ENCODE measurements at regions not wholly inside any gene's neighbourhood (a gene's known extent, or its start where the extent isn't known, plus 50 kb on each side); places are given as distances from the start of the nearest gene placed in this dataset.

DNA sequence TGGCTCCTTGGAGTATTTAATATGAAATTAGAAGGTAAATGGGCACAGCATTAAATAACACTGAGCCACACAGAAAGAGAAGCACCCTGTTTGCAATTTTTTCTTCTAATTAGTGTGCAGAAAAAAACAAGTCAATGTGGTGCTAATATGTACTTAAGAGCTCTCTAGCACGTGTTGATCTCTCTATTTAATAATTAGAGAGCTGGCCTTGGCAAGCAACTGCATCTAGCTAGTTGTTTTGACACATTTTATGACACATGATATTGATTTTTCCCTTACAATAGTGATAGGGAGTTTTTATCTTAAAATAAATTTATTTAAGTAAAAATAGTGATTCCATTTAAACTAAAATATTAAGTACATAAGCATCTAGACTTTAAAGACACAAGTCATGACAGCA lies 54.5 kb upstream of the NUDT12 start:
- DNase-seq: no peak
- TF ChIP-seq, protein P1, sequence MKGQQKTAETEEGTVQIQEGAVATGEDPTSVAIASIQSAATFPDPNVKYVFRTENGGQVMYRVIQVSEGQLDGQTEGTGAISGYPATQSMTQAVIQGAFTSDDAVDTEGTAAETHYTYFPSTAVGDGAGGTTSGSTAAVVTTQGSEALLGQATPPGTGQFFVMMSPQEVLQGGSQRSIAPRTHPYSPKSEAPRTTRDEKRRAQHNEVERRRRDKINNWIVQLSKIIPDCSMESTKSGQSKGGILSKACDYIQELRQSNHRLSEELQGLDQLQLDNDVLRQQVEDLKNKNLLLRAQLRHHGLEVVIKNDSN (IDR thresholded peaks at IDR 0.05; ENCODE audit: borderline replicate concordance, low read depth): no peak
- TF ChIP-seq ZBTB33 (IDR thresholded peaks at IDR 0.05; ENCODE audit: borderline replicate concordance, low read depth) (no peak), RXRA (IDR thresholded peaks at IDR 0.05; ENCODE audit: borderline replicate concordance, low read depth) (no peak), TAF1 (IDR thresholded peaks at IDR 0.05; ENCODE audit: borderline replicate concordance, low read depth, low read length) (no peak), FOXJ3 (CRISPR knock-in tag; IDR thresholded peaks at IDR 0.05) (no peak), SIN3A (IDR thresholded peaks at IDR 0.05; ENCODE audit: borderline replicate concordance, low read depth, low read length) (no peak), NFIC (IDR thresholded peaks at IDR 0.05; ENCODE audit: borderline replicate concordance) (no peak), PBX3 (IDR thresholded peaks at IDR 0.05) (no peak), RFX5 (IDR thresholded peaks at IDR 0.05; ENCODE audit: low read length) (no peak), GABPA (IDR thresholded peaks at IDR 0.05; ENCODE audit: low read depth) (no peak), FOXM1 (IDR thresholded peaks at IDR 0.05; ENCODE audit: low read depth) (no peak), JUND (IDR thresholded peaks at IDR 0.05) (no peak)
- Histone ChIP-seq H4K20me1 (ENCODE audit: insufficient read depth) (no peaks in the 10 kb centered on the region), H3K27ac (ENCODE audit: low read depth in 2 of 2, low read length in 1 of 2) (no peak overlapping the region), H3K36me3 (replicated peaks in 1 of 2; ENCODE audit: control insufficient read depth in 1 of 2, insufficient read depth in 2 of 2, low read length in 1 of 2) (no peaks in the 10 kb centered on the region), H3K9me2 (no peaks in the 10 kb centered on the region), H3K79me2 (ENCODE audit: insufficient read depth) (no peaks in the 10 kb centered on the region), H3K4me1 (ENCODE audit: control insufficient read depth in 1 of 2, insufficient read depth in 2 of 2, low read depth in 1 of 2, low read length in 1 of 2) (no peaks in the 10 kb centered on the region; a peak in 1 of 4 replicates), H3K9ac (no peak overlapping the region), H2AFZ (ENCODE audit: low read depth) (no peak overlapping the region), H3F3A (replicated peaks; ENCODE audit: insufficient read depth) (no peaks in the 10 kb centered on the region), H3K9me3 (no peaks in the 10 kb centered on the region), H3K27me3 (ENCODE audit: insufficient read depth) (no peaks in the 10 kb centered on the region), H3K4me3 (ENCODE audit: low read depth in 2 of 2, low read length in 1 of 2) (no peak overlapping the region), H3K4me2 (no peak overlapping the region)
- 30% methylated on average over 1 of the region's 1 CpG for WGBS (ENCODE audit: low lambda C conversion rate)
- CTCF ChIA-PET: interaction anchor here (1.0 kb wide), 1 partner anchor 10 kb away, joined by 4 read pairs; no protein-coding TSS in a partner anchor
- POLR2A ChIA-PET: no interaction called here

DNA sequence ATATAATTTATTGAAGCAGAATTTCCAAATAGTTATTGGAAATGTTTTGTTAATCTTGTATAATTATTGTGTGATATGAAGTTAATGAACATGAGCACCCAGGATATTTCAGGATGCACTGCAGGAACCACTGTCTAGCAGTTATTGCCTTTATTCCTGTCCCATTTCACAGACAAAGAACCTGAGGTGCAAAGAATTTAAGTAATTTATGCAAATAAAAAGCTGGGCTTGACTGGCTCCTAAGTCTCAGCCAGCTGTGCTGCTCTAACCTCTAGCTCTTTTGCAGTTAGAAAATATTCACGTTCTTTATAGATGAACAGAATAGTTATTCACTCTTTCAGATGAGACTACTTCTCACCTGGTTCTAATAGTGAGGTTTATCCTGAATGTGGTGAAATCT lies 50.0 kb upstream of the NUDT12 start:
- no peak for DNase-seq
- POLR2A ChIA-PET: no interaction called here
- H4K20me1 ChIP-seq (ENCODE audit: insufficient read depth): no peaks in the 10 kb centered on the region
- no peak overlapping the region for H3K27ac ChIP-seq (ENCODE audit: low read depth in 2 of 2, low read length in 1 of 2)
- no peaks in the 10 kb centered on the region for H3K79me2 ChIP-seq (ENCODE audit: insufficient read depth)
- no peak overlapping the region for H3K4me2 ChIP-seq
- H2AFZ ChIP-seq (ENCODE audit: low read depth): no peak overlapping the region
- H3K9me3 ChIP-seq: no peaks in the 10 kb centered on the region
- CTCF ChIA-PET: interaction anchor here (1.1 kb wide), 1 partner anchor 26 kb away, joined by 3 read pairs; no protein-coding TSS in a partner anchor
- H3K36me3 ChIP-seq (replicated peaks in 1 of 2; ENCODE audit: control insufficient read depth in 1 of 2, insufficient read depth in 2 of 2, low read length in 1 of 2): no peaks in the 10 kb centered on the region
- 70% methylated on average over 1 of the region's 1 CpG for WGBS (ENCODE audit: low lambda C conversion rate)
- H3K9me2 ChIP-seq: no peaks in the 10 kb centered on the region
- no peak overlapping the region for H3K9ac ChIP-seq
- no peaks in the 10 kb centered on the region for H3F3A ChIP-seq (replicated peaks; ENCODE audit: insufficient read depth)
- TF ChIP-seq JUND (IDR thresholded peaks at IDR 0.05): no peak
- no peak for TF ChIP-seq MXI1 (IDR thresholded peaks at IDR 0.05; ENCODE audit: low read depth, low read length)
- TF ChIP-seq RCOR1 (IDR thresholded peaks at IDR 0.05; ENCODE audit: low read length): no peak
- TF ChIP-seq FOXJ3 (CRISPR knock-in tag; IDR thresholded peaks at IDR 0.05): no peak
- TF ChIP-seq, protein P2, sequence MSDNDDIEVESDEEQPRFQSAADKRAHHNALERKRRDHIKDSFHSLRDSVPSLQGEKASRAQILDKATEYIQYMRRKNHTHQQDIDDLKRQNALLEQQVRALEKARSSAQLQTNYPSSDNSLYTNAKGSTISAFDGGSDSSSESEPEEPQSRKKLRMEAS (IDR thresholded peaks at IDR 0.05; ENCODE audit: low read depth): no peak
- TF ChIP-seq NFIC (IDR thresholded peaks at IDR 0.05; ENCODE audit: borderline replicate concordance): no peak
- no peak for TF ChIP-seq NRF1 (IDR thresholded peaks at IDR 0.05; ENCODE audit: low read depth, low read length)
- TF ChIP-seq FOXM1 (IDR thresholded peaks at IDR 0.05; ENCODE audit: low read depth): no peak
- H3K27me3 ChIP-seq (ENCODE audit: insufficient read depth): no peaks in the 10 kb centered on the region
- H3K4me3 ChIP-seq (ENCODE audit: low read depth in 2 of 2, low read length in 1 of 2): no peak overlapping the region
- H3K4me1 ChIP-seq (ENCODE audit: control insufficient read depth in 1 of 2, insufficient read depth in 2 of 2, low read depth in 1 of 2, low read length in 1 of 2): no peaks in the 10 kb centered on the region; a peak in 1 of 4 replicates

Small RNA genes lying in the stretch of these regions (small RNA-seq; reads per million reads assigned to genes)
- gene PSMC1P5 (0 reads per million in 7 experiments), gene RF00322 (0 reads per million in 7 experiments), gene RN7SL255P (0 reads per million in 7 experiments), gene RNA5SP189 (0 reads per million in 7 experiments), gene RNU1-140P (0 to 1.2 (median 0) reads per million in 7 experiments), gene RNU6-334P (0 reads per million in 7 experiments)
